H7 (cell line): ENCODE measurements at regions not wholly inside any gene's neighbourhood (a gene's known extent, or its start where the extent isn't known, plus 50 kb on each side); places are given as distances from the start of the nearest gene placed in this dataset.

Source experiments
- DNase-seq: peaks from one replicate; pipeline ENCODE4 v3.0.0; 2012
- H3K27me3 ChIP-seq: 2 replicates; pipeline ENCODE4 v1.6.0; 2011; ENCODE audit warnings: mild to moderate bottlenecking, low read length; ENCODE audit not compliant: control insufficient read depth, insufficient read depth
- H3K36me3 ChIP-seq: replicated peaks from 2 replicates; pipeline ENCODE4 v1.5.1; 2011; ENCODE audit warnings: low read length; ENCODE audit not compliant: control insufficient read depth, insufficient read depth
- H3K4me3 ChIP-seq: 2 replicates; pipeline ENCODE4 v1.5.1; 2011; ENCODE audit warnings: low read depth, mild to moderate bottlenecking, control low read depth, low read length, moderate library complexity; ENCODE audit not compliant: insufficient read depth

- DNase-seq = no peak
- H3K36me3 ChIP-seq = no peaks in the 10 kb centered on the region
These were observed 82.3 kb upstream of the CDKN3 start for GRCh38 chr14:54314365-54315104.

GRCh38 chr14:54316652-54317051, 80.2 kb upstream of the CDKN3 start:
- Histone ChIP-seq H3K36me3 (no peaks in the 10 kb centered on the region), H3K4me3 (no peak overlapping the region), H3K27me3 (no peaks in the 10 kb centered on the region)
- DNase-seq = no peak

More at GRCh38 chr14:54314365-54315104, 82.3 kb upstream of the CDKN3 start:
- H3K27me3 ChIP-seq = no peaks in the 10 kb centered on the region
- H3K4me3 ChIP-seq = no peak overlapping the region

DNA sequence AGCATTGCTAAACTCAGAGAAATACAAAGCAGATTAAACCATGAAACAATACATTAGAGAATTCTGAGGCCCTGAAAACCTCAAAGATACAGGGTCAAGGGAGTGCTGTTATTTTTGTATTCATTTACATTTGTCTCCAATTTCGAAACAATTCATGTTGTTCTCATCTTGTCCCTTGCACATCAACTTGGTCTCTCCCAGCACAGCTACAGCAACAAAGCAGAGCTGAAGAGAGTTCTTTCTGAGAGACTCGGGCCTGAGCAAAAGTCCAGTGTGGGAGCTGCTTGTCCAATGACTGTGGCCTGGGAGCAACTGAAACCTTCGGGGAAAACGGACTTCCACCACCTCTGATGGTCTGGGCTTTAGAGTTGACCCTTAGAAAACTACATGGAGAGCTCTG, 79.4 kb upstream of the CDKN3 start:
- Histone ChIP-seq H3K27me3 (no peaks in the 10 kb centered on the region), H3K36me3 (no peaks in the 10 kb centered on the region), H3K4me3 (no peak overlapping the region)
- no peak for DNase-seq

DNA sequence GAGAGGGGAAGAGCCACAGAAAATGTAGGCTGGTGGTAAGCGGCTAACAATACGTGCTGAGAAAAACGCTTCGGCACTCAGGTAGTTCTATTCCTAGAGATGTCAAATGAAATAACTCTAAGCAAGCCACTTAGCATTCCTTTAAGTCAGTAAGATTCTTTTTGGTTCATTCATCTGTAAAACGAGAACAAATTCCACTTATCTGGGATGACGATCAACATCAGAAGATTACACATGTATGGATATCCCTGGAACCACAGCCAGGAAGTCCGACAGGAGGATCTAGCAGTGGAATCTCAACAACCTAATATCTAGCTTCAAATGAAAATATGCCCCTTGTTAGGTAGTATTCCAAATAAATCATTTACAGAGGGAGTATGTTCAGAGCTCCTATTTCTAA, 74.6 kb upstream of the CDKN3 start:
- H3K27me3 ChIP-seq = no peaks in the 10 kb centered on the region
- H3K36me3 ChIP-seq = no peaks in the 10 kb centered on the region
- H3K4me3 ChIP-seq = no peak overlapping the region
- no peak for DNase-seq

DNA sequence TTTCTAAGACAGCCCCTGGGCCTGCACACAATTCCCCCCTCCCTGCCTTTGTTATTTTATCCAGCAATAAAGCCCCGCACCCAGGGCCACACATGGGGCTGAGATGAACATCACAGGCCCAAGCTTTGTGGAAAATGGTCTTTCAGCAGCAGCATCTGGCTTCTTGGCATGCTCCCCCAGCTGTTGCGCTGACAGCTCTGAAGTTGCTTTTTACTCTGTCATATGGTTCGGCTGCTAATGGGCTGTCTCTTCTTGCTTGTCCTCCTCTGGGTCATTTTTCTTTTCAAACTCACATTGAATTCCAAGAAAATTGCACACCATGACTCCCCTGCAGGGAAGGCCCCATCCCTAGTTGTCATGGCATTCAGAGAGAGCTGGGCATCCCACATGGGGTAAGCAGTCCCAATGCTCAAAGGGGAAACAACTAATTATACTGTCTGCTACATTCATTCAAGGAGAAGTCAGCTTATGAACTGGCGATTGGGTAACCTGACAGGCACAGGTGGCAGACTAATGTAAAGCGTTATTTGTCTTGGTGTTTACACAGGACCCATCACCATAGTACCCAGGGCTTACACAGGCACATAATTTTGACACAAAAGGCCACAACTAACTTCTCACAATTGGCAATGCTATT, 74.0 kb upstream of the CDKN3 start:
- Histone ChIP-seq H3K36me3 (no peaks in the 10 kb centered on the region), H3K27me3 (no peaks in the 10 kb centered on the region), H3K4me3 (no peak overlapping the region)
- DNase-seq = no peak

GRCh38 chr14:54325766-54326165, 71.0 kb upstream of the CDKN3 start:
- no peak overlapping the region for H3K4me3 ChIP-seq
- DNase-seq = no peak
- no peaks in the 10 kb centered on the region for H3K36me3 ChIP-seq
- no peaks in the 10 kb centered on the region for H3K27me3 ChIP-seq

GRCh38 chr14:54329082-54329695, 67.6 kb upstream of the CDKN3 start:
- no peaks in the 10 kb centered on the region for H3K27me3 ChIP-seq
- H3K4me3 ChIP-seq = no peak overlapping the region
- no peaks in the 10 kb centered on the region for H3K36me3 ChIP-seq
- peak; percentile 62 for DNase-seq

DNA sequence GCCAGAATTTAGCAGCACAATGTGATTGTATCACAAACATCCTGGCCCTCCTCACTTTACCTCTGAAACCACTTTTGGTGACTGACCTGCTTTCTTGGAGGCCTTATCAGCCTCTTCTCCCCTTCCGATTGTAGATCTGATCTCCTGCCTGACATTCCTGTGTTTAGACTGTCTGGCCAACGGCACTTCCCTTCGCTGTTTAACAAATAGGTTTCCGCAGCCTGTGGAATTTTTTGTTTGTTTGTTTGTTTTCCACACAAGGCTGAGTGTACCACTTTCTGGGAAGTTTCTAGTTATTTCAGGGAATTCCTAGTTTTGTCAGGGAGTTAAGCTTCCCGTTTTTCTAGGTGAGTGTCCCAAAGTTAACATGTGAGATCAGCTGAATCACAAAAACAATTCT, 65.9 kb upstream of the CDKN3 start:
- no peak for DNase-seq
- no peaks in the 10 kb centered on the region for H3K27me3 ChIP-seq

DNA sequence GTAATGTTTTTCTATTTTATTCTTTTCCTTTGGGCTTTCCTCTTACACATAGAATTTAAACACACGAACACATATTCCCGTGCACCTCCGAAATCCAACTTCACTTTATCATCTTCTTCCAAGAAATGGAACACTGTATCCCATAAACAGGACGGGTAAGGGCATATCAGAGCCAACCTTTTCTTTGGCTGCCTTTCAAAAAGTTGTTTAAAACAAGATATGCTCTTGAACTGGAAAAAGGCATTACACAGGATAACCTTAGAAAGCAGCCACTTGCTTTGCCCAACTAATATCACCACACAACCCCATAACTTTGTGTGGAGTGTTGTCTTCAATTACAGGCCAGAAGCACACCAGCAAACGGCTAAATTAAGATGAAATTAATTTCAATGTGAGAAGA, 65.3 kb upstream of the CDKN3 start:
- Histone ChIP-seq H3K4me3 (no peak overlapping the region), H3K27me3 (no peaks in the 10 kb centered on the region), H3K36me3 (no peaks in the 10 kb centered on the region)
- no peak for DNase-seq

More for the DNA sequence above, 65.9 kb upstream of the CDKN3 start:
- H3K4me3 ChIP-seq = no peak overlapping the region
- H3K36me3 ChIP-seq = no peaks in the 10 kb centered on the region

DNA sequence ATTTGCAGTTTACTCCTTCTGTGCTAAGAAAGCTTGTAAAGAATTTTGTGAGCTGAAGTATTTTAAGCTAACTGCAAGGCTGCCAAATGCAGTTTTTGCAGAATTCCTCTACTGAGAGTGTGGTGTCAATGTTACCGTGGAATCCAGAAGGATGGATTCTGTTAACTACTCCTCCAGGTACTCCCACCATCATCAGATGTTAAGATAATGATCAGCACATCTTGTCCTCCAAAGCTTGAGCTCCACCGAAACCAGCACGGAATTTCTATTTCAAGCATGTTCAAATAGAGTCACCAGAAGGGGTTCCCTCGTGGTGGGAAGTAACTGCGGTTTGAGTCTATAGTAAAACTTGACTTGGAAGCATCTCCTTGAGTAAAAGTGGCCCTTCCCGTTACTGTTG, 64.3 kb upstream of the CDKN3 start:
- Histone ChIP-seq H3K27me3 (no peaks in the 10 kb centered on the region), H3K4me3 (no peak overlapping the region), H3K36me3 (no peaks in the 10 kb centered on the region)
- no peak for DNase-seq

DNA sequence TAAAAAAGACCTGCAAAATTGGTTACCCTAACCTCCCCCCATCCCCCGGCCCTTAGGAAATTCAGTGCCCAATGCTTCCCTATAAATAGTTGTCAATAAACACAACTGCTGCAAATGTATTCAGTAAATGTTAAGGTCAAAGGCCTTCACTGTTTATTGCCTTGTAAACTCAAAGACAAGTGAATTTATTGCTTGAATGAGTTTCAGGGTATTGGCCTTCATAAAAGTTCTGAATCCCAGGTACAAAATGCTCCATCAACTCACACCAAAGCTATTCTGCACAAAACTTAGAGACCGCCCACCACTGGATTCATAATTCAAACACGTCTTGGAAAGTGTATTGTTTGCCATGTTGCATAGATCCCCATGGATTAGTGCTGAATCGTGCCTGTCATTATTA, 63.3 kb upstream of the CDKN3 start:
- H3K4me3 ChIP-seq = no peak overlapping the region
- DNase-seq = no peak
- no peaks in the 10 kb centered on the region for H3K27me3 ChIP-seq
- H3K36me3 ChIP-seq = no peaks in the 10 kb centered on the region

- no peak for DNase-seq
- Histone ChIP-seq H3K36me3 (no peaks in the 10 kb centered on the region), H3K4me3 (no peak overlapping the region), H3K27me3 (no peaks in the 10 kb centered on the region)
These were observed 61.1 kb upstream of the CDKN3 start for GRCh38 chr14:54335569-54336155.

- Histone ChIP-seq H3K27me3 (no peaks in the 10 kb centered on the region), H3K4me3 (no peak overlapping the region), H3K36me3 (no peaks in the 10 kb centered on the region)
- DNase-seq = no peak
These were observed 59.5 kb upstream of the CDKN3 start for GRCh38 chr14:54337314-54337713.

DNA sequence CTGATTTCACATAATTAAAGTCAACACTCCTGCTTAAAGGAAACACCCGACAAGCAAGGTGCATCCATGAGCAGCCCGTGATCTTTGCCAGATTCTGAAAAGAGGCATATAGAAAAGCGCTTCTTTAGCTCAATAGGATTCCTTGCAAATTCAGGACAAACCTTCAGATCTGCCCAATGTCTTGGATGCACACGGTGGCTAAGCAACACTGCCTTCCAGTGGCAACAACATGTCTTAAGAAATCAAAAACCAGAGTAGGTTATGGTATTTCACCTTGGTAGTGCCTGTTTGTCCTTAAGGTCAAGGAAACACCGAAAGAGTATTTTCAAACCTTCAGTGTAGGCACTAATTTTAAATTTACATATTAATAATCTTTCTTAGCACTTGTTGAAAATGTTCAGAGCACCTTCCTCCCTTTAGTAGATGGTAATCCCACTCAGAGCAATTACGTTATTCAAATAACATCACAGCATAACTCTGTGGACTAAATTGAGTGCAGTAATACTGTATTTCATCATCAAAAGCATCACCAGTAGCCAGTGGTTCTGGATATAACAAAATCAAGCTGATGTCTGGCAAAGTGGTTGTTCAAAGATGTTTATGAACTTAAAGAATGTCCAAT, 58.0 kb upstream of the CDKN3 start:
- H3K36me3 ChIP-seq = no peaks in the 10 kb centered on the region
- DNase-seq = no peak
- H3K27me3 ChIP-seq = no peaks in the 10 kb centered on the region

More for the DNA sequence above, 58.0 kb upstream of the CDKN3 start:
- no peak overlapping the region for H3K4me3 ChIP-seq
